Skeletal muscle tissue (tissue), 3 donors: ENCODE measurements at regions not wholly inside any gene's neighbourhood (a gene's known extent, or its start where the extent isn't known, plus 50 kb on each side); places are given as distances from the start of the nearest gene placed in this dataset.

Experiments
- H3K27ac ChIP-seq: one replicate; pipeline ENCODE4 v1.7.0; 2013; ENCODE audit warnings: mild to moderate bottlenecking, low read depth, low read length, inconsistent platforms
- H3K27me3 ChIP-seq, 3 donors: one replicate each; pipeline ENCODE4 v1.7.0; 2013; ENCODE audit warnings: low read length in 3 of 3; ENCODE audit not compliant: control insufficient read depth in 3 of 3, insufficient read depth in 3 of 3
- H3K36me3 ChIP-seq, 3 donors: one replicate each; pipeline ENCODE4 v1.7.0; 2013; ENCODE audit warnings: low read length in 3 of 3; ENCODE audit not compliant: control insufficient read depth in 3 of 3, insufficient read depth in 3 of 3
- H3K4me1 ChIP-seq, 3 donors: one replicate each; pipeline ENCODE4 v1.7.0; 2013; ENCODE audit warnings: low read length in 3 of 3, mild to moderate bottlenecking in 3 of 3; ENCODE audit not compliant: control insufficient read depth in 3 of 3, insufficient read depth in 3 of 3
- H3K4me3 ChIP-seq, 3 donors: one replicate each; pipeline ENCODE4 v1.7.0; 2013; ENCODE audit warnings: low read length in 3 of 3
- H3K9ac ChIP-seq, 3 donors: one replicate each; pipeline ENCODE4 v1.7.0; 2013; ENCODE audit warnings: low read length in 3 of 3, mild to moderate bottlenecking in 3 of 3, moderate library complexity in 2 of 3, low read depth in 1 of 3
- H3K9me3 ChIP-seq, 3 donors: one replicate each; pipeline ENCODE4 v1.7.0; 2013; ENCODE audit warnings: low read length in 3 of 3; ENCODE audit not compliant: control insufficient read depth in 3 of 3
- donor health status: Osteomylitis.

GRCh38 chr14:54086767-54087166 lies 130.1 kb upstream of the BMP4 start:
- Histone ChIP-seq H3K27ac (no peak overlapping the region), H3K4me3 (no peak overlapping the region), H3K9me3 (no peaks in the 10 kb centered on the region), H3K36me3 (no peaks in the 10 kb centered on the region), H3K27me3 (no peaks in the 10 kb centered on the region), H3K4me1 (no peaks in the 10 kb centered on the region), H3K9ac (no peak overlapping the region)

GRCh38 chr14:54087376-54087775 lies 130.8 kb upstream of the BMP4 start:
- H3K36me3 ChIP-seq, result no peaks in the 10 kb centered on the region
- no peaks in the 10 kb centered on the region for H3K4me1 ChIP-seq
- no peak overlapping the region for H3K9ac ChIP-seq
- no peak overlapping the region for H3K4me3 ChIP-seq
- H3K27ac ChIP-seq, result no peak overlapping the region
- no peaks in the 10 kb centered on the region for H3K9me3 ChIP-seq
- H3K27me3 ChIP-seq, result no peaks in the 10 kb centered on the region

- H3K36me3 ChIP-seq, result no peaks in the 10 kb centered on the region
- no peak overlapping the region for H3K27ac ChIP-seq
- H3K27me3 ChIP-seq, result no peaks in the 10 kb centered on the region
- no peak overlapping the region for H3K4me3 ChIP-seq
- no peaks in the 10 kb centered on the region for H3K9me3 ChIP-seq
- H3K4me1 ChIP-seq, result no peaks in the 10 kb centered on the region
- no peak overlapping the region for H3K9ac ChIP-seq
Measured at GRCh38 chr14:54088271-54088670, 131.6 kb upstream of the BMP4 start.

GRCh38 chr14:54090274-54090673 lies 133.6 kb upstream of the BMP4 start:
- Histone ChIP-seq H3K27me3 (no peaks in the 10 kb centered on the region), H3K9ac (no peak overlapping the region), H3K4me3 (no peak overlapping the region), H3K36me3 (no peaks in the 10 kb centered on the region), H3K9me3 (peaks cover 0 to 5% (median 0%) of the 10 kb centered on the region in 3 donors), H3K27ac (no peak overlapping the region), H3K4me1 (no peaks in the 10 kb centered on the region)

- Histone ChIP-seq H3K27me3 (no peaks in the 10 kb centered on the region), H3K36me3 (no peaks in the 10 kb centered on the region), H3K4me1 (no peaks in the 10 kb centered on the region), H3K9ac (no peak overlapping the region), H3K4me3 (no peak overlapping the region), H3K27ac (no peak overlapping the region), H3K9me3 (peaks cover 0 to 5% (median 0%) of the 10 kb centered on the region in 3 donors)
Measured at GRCh38 chr14:54094765-54095164, 138.1 kb upstream of the BMP4 start.

GRCh38 chr14:54098536-54098935 lies 141.9 kb upstream of the BMP4 start:
- H3K36me3 ChIP-seq, result no peaks in the 10 kb centered on the region
- H3K9me3 ChIP-seq, result peaks cover 0 to 4% (median 0%) of the 10 kb centered on the region in 3 donors
- H3K27me3 ChIP-seq, result no peaks in the 10 kb centered on the region
- H3K9ac ChIP-seq, result no peak overlapping the region
- H3K4me3 ChIP-seq, result no peak overlapping the region
- H3K27ac ChIP-seq, result no peak overlapping the region
- no peaks in the 10 kb centered on the region for H3K4me1 ChIP-seq

- Histone ChIP-seq H3K36me3 (no peaks in the 10 kb centered on the region), H3K27ac (no peak overlapping the region), H3K9ac (no peak overlapping the region), H3K9me3 (no peaks in the 10 kb centered on the region), H3K27me3 (no peaks in the 10 kb centered on the region), H3K4me3 (no peak overlapping the region), H3K4me1 (no peaks in the 10 kb centered on the region)
Measured at GRCh38 chr14:54102051-54102456, 145.4 kb upstream of the BMP4 start.

GRCh38 chr14:54102530-54102929 lies 145.9 kb upstream of the BMP4 start:
- no peaks in the 10 kb centered on the region for H3K4me1 ChIP-seq
- no peaks in the 10 kb centered on the region for H3K9me3 ChIP-seq
- no peak overlapping the region for H3K9ac ChIP-seq
- H3K36me3 ChIP-seq, result no peaks in the 10 kb centered on the region
- no peaks in the 10 kb centered on the region for H3K27me3 ChIP-seq
- no peak overlapping the region for H3K27ac ChIP-seq
- H3K4me3 ChIP-seq, result no peak overlapping the region

- no peaks in the 10 kb centered on the region for H3K27me3 ChIP-seq
- H3K4me3 ChIP-seq, result no peak overlapping the region
- H3K4me1 ChIP-seq, result no peaks in the 10 kb centered on the region
- H3K36me3 ChIP-seq, result no peaks in the 10 kb centered on the region
- H3K9ac ChIP-seq, result no peak overlapping the region
- no peak overlapping the region for H3K27ac ChIP-seq
- no peaks in the 10 kb centered on the region for H3K9me3 ChIP-seq
Measured at GRCh38 chr14:54104601-54105145, 148.0 kb upstream of the BMP4 start.

- no peaks in the 10 kb centered on the region for H3K9me3 ChIP-seq
- H3K36me3 ChIP-seq, result no peaks in the 10 kb centered on the region
- H3K4me1 ChIP-seq, result no peaks in the 10 kb centered on the region
- no peak overlapping the region for H3K9ac ChIP-seq
- no peak overlapping the region for H3K27ac ChIP-seq
- no peak overlapping the region for H3K4me3 ChIP-seq
- no peaks in the 10 kb centered on the region for H3K27me3 ChIP-seq
Measured at GRCh38 chr14:54105406-54105805, 148.8 kb upstream of the BMP4 start.

- H3K9ac ChIP-seq, result no peak overlapping the region
- H3K4me3 ChIP-seq, result no peak overlapping the region
- no peaks in the 10 kb centered on the region for H3K4me1 ChIP-seq
- H3K36me3 ChIP-seq, result no peaks in the 10 kb centered on the region
- no peak overlapping the region for H3K27ac ChIP-seq
- no peaks in the 10 kb centered on the region for H3K27me3 ChIP-seq
- no peaks in the 10 kb centered on the region for H3K9me3 ChIP-seq
Measured at GRCh38 chr14:54105898-54106297, 149.3 kb upstream of the BMP4 start.
